HG02642 (cell line): ENCODE measurements at regions not wholly inside any gene's neighbourhood (a gene's known extent, or its start where the extent isn't known, plus 50 kb on each side); places are given as distances from the start of the nearest gene placed in this dataset.
A peak's percentile ranks its signal among the peaks of the same experiment; 100 is the strongest.

Source experiments
- ATAC-seq: cut with Tn5 transposase; IDR thresholded peaks from one replicate; pipeline ENCODE4 v1.9.1; 2021; ENCODE audit warnings: mild to moderate bottlenecking; ENCODE audit not compliant: unreplicated experiment, poor library complexity

DNA sequence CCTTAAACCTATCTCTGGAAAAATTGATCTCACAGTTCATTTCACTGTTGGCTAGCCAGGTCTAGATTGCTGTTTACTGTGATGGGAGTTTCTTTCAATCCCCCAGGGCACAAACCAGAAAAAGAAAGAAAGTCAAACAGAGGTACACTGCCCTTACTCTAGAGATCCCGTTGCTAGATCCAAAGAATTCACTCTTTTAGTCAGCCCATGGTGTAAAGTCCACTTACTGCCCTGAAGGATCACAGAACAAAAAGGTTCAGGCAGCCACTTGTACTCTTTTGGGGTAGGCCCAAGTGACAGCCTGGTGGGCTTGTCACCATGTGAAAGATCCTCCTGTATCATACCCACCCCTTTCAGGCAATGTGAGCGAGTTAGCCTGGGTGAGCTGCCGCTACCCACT lies 162.6 kb upstream of the CCDC179 start:
- ATAC-seq, result no peak

- no peak for ATAC-seq
Measured at GRCh38 chr11:23023319-23023718, 163.0 kb upstream of the CCDC179 start.

DNA sequence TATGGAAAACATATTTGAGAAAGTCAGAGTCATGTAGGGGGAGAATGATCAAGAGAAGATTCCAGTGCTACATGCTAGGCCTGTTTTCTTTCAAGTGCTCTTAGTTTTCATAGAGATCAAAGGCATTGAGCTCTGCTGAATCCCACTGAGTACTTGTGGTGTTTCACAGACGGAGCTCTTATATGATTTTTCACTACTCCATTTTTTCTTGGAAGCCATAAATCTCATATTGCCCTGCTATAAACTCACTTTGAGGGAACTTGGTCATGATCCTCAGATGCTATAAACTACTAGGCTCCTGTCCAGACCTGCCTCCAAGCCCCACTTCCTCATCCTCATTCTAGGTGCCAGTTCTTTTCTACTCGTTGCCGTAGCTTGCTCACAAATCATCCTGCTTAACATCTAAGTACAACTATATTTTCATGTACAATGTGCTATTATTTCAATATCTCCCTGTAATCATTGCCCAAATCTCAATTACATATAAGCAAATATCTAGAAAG lies 180.8 kb upstream of the CCDC179 start:
- no peak for ATAC-seq

GRCh38 chr11:23058656-23059055 lies 198.4 kb upstream of the CCDC179 start:
- ATAC-seq, result no peak

DNA sequence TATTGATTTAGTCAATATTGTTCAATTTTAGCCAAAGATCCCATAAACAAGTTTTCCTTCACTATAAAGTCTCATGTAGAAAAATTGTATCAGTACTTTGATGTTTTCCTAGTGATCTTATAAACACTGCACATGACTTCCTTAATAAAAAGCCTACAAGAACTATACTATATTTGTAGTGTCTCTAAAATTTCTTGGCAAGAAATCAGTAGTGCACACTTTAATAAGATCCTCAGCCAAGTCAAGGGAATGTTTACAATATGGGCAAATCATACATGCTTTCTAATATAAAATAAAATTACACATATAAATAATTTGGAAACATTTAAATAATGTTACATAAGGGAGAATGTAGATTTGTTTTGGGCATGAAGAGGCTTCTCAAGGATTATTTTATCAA lies 203.0 kb upstream of the CCDC179 start:
- no peak for ATAC-seq

DNA sequence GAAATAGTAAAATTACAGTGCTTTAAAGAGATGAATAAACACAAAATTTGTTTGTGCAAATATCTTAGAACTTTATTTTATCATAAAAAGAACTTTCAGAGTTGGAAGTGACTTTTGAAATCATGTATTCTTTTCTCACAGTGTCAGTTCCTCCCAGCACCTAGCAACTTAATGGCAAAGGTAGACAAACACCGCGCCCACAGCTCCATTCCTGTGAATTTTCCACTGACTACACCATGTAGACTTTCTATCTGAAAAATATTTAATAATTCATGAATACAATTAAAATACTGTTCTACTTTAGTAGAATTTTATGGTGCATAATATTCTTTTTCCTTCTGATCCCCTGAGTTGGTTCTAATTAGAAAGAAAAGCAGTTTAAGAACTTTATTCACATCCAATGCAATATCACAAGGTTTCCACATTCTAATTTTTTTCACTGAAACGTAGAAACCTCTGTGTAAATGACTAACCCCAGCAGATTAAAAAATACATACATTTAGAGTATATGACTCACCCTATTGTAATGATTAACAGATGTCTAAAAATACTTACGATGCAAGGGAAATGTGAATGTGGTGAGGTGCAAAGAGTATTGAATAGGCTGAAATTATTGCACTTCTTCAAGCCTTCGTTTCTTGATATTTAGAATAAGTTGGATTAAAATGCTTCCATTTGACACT lies 218.2 kb upstream of the CCDC179 start:
- ATAC-seq, result peak; percentile 73

DNA sequence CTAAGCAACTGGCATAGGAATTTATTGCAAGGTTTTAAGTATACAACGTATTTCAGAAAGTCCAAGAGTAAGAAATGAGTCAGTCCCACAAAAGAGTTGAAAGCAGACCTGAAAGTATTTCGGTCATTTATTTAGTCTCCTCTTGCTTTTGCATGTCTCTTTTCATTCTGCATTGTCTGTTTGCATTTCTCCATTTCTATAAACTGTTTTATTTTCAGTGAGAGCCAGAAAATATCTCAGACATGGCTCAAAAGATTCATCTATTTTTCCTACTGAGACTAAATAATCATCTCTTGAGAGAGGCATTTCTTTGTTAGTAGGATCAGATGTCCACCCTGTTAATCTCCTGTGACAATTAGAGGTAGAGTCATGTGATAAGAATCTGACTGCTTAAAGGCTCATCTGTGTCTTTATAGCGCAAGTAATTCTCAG lies 219.1 kb upstream of the CCDC179 start:
- ATAC-seq, result peak; percentile 88

DNA sequence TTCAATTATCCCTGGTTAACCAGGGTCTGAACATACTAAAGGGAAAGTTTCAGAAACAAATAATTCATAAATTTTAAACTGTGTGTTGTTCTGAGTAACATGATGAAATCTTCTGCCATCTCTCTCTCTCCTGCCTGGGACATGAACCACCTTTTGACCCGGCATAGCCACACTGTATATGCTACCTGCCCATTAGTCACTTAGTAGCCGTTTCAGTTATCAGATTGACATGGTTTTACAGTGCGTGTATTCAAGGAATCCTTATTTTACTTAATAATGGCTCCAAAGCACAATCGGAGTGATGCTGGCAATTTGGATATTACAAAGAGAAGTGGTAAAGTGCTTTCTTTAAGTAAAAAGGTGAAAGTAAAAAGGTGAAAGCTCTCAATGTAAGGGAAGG lies 227.1 kb upstream of the CCDC179 start:
- ATAC-seq, result no peak

DNA sequence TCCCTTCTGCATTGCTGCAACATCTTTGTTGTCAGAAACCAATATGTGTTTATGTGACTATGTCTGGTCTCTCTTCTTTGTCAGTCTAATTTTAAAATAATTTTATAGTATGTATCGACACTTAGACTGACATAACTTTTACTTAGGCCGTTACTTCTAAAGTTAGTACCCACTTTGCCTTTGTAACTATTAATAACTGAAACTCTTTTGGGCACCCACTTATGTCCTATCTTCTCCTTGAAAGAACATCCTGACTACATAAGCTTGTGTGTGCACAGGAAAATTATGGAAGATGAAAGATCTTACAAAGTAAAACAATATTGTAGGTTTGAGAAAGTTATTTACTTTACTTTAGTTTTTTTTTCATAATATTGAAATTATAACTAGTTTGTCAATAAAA lies 230.4 kb upstream of the CCDC179 start:
- no peak for ATAC-seq

- no peak for ATAC-seq
Measured at GRCh38 chr11:23095650-23096189, 235.4 kb upstream of the CCDC179 start.

DNA sequence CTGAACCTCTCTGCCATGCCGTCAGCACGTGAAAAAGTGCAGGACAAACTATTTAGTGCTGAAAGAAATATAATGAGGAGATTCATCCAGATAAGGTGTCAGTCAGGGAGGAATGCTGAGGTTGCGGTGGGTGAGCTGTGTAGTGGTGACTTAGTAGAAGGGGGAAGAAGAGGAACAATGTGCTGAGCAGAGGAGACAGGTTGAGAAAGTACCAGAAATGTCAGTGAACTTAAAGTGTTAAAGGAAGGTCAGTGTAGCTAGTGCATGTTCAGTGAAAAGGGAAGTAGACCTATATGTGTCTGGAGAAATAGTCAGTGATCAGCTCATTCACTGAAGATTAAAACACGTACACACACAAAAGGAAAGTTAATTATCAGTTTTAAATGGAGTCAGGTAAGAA lies 237.6 kb upstream of the CCDC179 start:
- ATAC-seq, result no peak

GRCh38 chr11:23099256-23099655 lies 239.0 kb upstream of the CCDC179 start:
- ATAC-seq, result no peak

DNA sequence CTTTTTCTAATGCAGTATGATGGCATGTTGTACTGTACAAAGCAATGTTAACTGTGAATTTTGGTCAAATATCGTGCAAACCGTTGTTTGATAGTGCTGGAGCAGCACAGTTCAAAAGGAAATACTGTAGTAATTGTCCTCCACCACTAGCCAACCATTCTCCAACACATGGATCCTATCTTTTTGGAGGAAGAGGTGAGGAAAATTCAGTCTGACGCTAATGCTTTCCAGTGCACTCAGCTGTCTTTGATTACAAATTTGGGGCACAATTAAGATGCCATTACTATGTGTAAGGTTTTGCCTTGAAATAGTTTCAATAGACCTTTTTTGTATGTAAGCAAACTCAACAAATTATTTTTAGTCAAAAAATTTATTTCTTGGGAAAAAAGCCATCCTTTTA lies 240.5 kb upstream of the CCDC179 start:
- ATAC-seq, result no peak

- no peak for ATAC-seq
Measured at GRCh38 chr11:23103416-23103815, 243.1 kb upstream of the CCDC179 start.

GRCh38 chr11:23111527-23111926 lies 251.3 kb upstream of the CCDC179 start:
- ATAC-seq, result no peak

- no peak for ATAC-seq
Measured at GRCh38 chr11:23112390-23112789, 252.1 kb upstream of the CCDC179 start.

GRCh38 chr11:23112987-23113886 lies 253.0 kb upstream of the CCDC179 start:
- ATAC-seq, result peak; percentile 72

- ATAC-seq, result no peak
Measured at GRCh38 chr11:23113887-23114216, 253.6 kb upstream of the CCDC179 start.

DNA sequence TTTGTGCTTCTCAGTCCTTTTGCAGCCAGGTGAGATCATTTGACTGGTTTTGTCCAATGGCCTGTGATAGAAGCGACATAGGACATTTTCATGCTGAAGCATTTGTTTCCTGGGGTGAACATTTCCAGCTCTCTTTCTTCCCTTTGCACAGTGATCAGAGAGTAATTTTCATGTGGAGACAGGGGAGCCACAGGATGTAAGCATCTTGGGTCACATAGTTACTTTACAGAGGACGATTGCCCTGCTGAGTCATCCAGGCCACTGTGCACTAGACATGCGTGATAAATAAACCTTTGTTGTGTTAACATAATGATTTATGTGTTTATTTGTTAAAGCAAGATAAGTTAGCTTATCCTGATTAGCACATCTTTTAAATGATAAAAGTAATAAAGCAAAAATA lies 263.5 kb upstream of the CCDC179 start:
- ATAC-seq, result no peak

- ATAC-seq, result no peak
Measured at GRCh38 chr11:23124249-23124648, 264.0 kb upstream of the CCDC179 start.

GRCh38 chr11:23124996-23125395 lies 264.7 kb upstream of the CCDC179 start:
- ATAC-seq, result no peak
